ENCODE measurements at regions not wholly inside any gene's neighbourhood (a gene's known extent, or its start where the extent isn't known, plus 50 kb on each side); places are given as distances from the start of the nearest gene placed in this dataset.
"Not testable (repeated sequence)": the region's sequence is repeated elsewhere in the genome, so short reads cannot be mapped to it uniquely, and the experiment has no call there.

DNA sequence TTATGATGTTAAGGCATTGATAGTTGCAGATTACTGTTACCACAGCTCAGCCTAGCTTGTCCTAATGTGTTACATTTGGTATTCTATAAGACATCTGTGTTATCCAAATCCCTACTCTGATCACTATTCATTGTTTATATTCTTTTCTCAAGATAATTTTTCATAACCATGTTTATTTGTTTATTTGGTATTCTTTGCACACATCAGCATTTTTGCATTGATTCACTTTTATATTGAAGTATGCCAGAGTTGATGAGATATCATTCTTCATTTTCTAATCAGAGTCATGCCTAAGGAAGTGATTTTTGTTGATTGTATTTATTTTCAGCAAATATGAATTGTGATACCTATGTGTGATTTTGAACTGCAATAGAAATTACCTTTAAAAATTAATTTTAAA is 61.2 kb upstream of the PDHA2 start:
- Histone ChIP-seq H3K4me2 (ENCODE audit: low read depth, low read length) (no peak overlapping the region), H3K9me1 (ENCODE audit: insufficient read depth, low read length) (no peaks in the 10 kb centered on the region), H4K5ac (ENCODE audit: low read depth, low read length) (no peak overlapping the region), H3K23ac (ENCODE audit: low read depth, low read length) (no peak overlapping the region), H3K4me1 (ENCODE audit: control insufficient read depth, insufficient read depth, low read length) (no peaks in the 10 kb centered on the region), H3K4ac (ENCODE audit: low read depth, low read length) (no peak overlapping the region), H2AK5ac (ENCODE audit: low read depth, low read length) (no peak overlapping the region), H3K18ac (ENCODE audit: low read depth, low read length) (no peak overlapping the region), H3K27ac (ENCODE audit: insufficient read depth, low read length) (no peak overlapping the region), H2BK15ac (ENCODE audit: low read depth, low read length) (no peak overlapping the region), H2AK9ac (replicated peaks; ENCODE audit: low read depth, low read length, poor library complexity) (no peak overlapping the region), H4K8ac (ENCODE audit: low read depth in 2 of 2, low read length in 2 of 2) (no peak overlapping the region), H3K4me3 (ENCODE audit: insufficient read depth, low read depth, low read length) (no peak overlapping the region), H2BK120ac (ENCODE audit: low read depth, low read length) (no peak overlapping the region), H2BK5ac (ENCODE audit: low read depth, low read length, poor library complexity, severe bottlenecking) (no peak overlapping the region), H3K56ac (ENCODE audit: extremely low read depth, insufficient read depth, low read length) (no peak overlapping the region), H3K14ac (replicated peaks; ENCODE audit: low read depth, low read length) (no peak overlapping the region), H3K9ac (ENCODE audit: low read depth, low read length) (no peak overlapping the region), H3K79me1 (ENCODE audit: low read depth in 1 of 2, low read length in 2 of 2) (no peaks in the 10 kb centered on the region), H4K91ac (ENCODE audit: insufficient read depth, low read depth, low read length) (no peak overlapping the region), H2BK20ac (ENCODE audit: low read depth, low read length) (no peak overlapping the region), H3K36me3 (ENCODE audit: control insufficient read depth, insufficient read depth, low read length) (no peaks in the 10 kb centered on the region), H3K9me3 (ENCODE audit: control insufficient read depth, insufficient read depth, low read length) (no peaks in the 10 kb centered on the region), H4K20me1 (ENCODE audit: insufficient read depth, low read length) (no peaks in the 10 kb centered on the region), H3K27me3 (ENCODE audit: control insufficient read depth, insufficient read depth, low read length) (no peaks in the 10 kb centered on the region), H2AFZ (replicated peaks; ENCODE audit: low read length, poor library complexity) (no peak overlapping the region)
- in situ Hi-C loops (cut with MboI; ENCODE audit: low sequenced_read_pairs): no loop called here
- TF ChIP-seq, protein P1, sequence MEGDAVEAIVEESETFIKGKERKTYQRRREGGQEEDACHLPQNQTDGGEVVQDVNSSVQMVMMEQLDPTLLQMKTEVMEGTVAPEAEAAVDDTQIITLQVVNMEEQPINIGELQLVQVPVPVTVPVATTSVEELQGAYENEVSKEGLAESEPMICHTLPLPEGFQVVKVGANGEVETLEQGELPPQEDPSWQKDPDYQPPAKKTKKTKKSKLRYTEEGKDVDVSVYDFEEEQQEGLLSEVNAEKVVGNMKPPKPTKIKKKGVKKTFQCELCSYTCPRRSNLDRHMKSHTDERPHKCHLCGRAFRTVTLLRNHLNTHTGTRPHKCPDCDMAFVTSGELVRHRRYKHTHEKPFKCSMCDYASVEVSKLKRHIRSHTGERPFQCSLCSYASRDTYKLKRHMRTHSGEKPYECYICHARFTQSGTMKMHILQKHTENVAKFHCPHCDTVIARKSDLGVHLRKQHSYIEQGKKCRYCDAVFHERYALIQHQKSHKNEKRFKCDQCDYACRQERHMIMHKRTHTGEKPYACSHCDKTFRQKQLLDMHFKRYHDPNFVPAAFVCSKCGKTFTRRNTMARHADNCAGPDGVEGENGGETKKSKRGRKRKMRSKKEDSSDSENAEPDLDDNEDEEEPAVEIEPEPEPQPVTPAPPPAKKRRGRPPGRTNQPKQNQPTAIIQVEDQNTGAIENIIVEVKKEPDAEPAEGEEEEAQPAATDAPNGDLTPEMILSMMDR (conservative IDR thresholded peaks at IDR 0.05; ENCODE audit: low read depth, low read length): no peak
- peak; percentile 70 for TF ChIP-seq MAFK (IDR thresholded peaks at IDR 0.05; ENCODE audit: low read depth, low read length)
- TF ChIP-seq BHLHE40 (IDR thresholded peaks at IDR 0.05; ENCODE audit: low read depth, low read length): no peak
- no peak for TF ChIP-seq RCOR1 (IDR thresholded peaks at IDR 0.05; ENCODE audit: insufficient replicate concordance, low read length)
- no peak for TF ChIP-seq FOS (IDR thresholded peaks at IDR 0.05; ENCODE audit: low read depth, low read length)
- TF ChIP-seq, protein P2, sequence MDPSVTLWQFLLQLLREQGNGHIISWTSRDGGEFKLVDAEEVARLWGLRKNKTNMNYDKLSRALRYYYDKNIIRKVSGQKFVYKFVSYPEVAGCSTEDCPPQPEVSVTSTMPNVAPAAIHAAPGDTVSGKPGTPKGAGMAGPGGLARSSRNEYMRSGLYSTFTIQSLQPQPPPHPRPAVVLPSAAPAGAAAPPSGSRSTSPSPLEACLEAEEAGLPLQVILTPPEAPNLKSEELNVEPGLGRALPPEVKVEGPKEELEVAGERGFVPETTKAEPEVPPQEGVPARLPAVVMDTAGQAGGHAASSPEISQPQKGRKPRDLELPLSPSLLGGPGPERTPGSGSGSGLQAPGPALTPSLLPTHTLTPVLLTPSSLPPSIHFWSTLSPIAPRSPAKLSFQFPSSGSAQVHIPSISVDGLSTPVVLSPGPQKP (IDR thresholded peaks at IDR 0.05; ENCODE audit: borderline replicate concordance, low read depth, low read length): no peak
- TF ChIP-seq NFE2L2 (IDR thresholded peaks at IDR 0.05; ENCODE audit: low read depth, low read length): no peak
- BruUV-seq (replicated peaks): no TSS peak
- DNase-seq (no peak), ATAC-seq (ENCODE audit: low read depth) (no peak)
- CTCF ChIA-PET: no interaction called here
- dilution Hi-C loops (cut with HindIII; ENCODE audit: low sequenced_read_pairs, unreplicated experiment): no loop called here
- intact Hi-C loops (cut with micrococcal nuclease): no loop called here
- POLR2A ChIA-PET (ENCODE audit: unreplicated experiment): no interaction called here

DNA sequence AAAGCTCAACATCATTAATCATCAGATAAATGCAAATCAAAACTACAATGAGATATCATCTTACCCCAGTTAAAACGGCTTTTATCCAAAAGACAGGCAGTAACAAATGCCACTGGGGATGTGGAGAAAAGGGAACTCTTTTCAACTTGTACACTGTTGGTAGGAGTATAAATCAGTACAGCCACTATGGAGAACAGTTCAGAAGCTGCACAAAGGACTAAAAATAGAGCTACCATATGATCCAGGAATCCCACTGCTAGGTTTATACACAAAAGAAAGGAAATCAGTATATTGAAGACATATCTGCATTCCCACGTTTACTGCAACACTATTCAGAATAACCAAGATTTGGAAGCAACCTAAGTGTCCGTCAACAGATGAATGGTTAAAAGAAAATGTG is 69.3 kb upstream of the PDHA2 start:
- no CpG with 5 or more reads among the region's 3 CpGs for WGBS, 2 experiments (ENCODE audit: extremely low coverage in 2 of 2, insufficient read length in 1 of 2)
- H3K56ac ChIP-seq (ENCODE audit: extremely low read depth, insufficient read depth, low read length); ATAC-seq (ENCODE audit: low read depth); dilution Hi-C loops (cut with HindIII; ENCODE audit: low sequenced_read_pairs, unreplicated experiment); H4K8ac ChIP-seq (ENCODE audit: low read depth in 2 of 2, low read length in 2 of 2); intact Hi-C loops (cut with micrococcal nuclease); H3K23ac ChIP-seq (ENCODE audit: low read depth, low read length); H4K5ac ChIP-seq (ENCODE audit: low read depth, low read length); DNase-seq; H2BK120ac ChIP-seq (ENCODE audit: low read depth, low read length); H4K20me1 ChIP-seq (ENCODE audit: insufficient read depth, low read length); H3K36me3 ChIP-seq (ENCODE audit: control insufficient read depth, insufficient read depth, low read length); H3K4me1 ChIP-seq (ENCODE audit: control insufficient read depth, insufficient read depth, low read length); H2AK5ac ChIP-seq (ENCODE audit: low read depth, low read length); H3K14ac ChIP-seq (replicated peaks; ENCODE audit: low read depth, low read length); H3K9me3 ChIP-seq (ENCODE audit: control insufficient read depth, insufficient read depth, low read length); H3K27me3 ChIP-seq (ENCODE audit: control insufficient read depth, insufficient read depth, low read length); BruUV-seq (replicated peaks); H3K27ac ChIP-seq (ENCODE audit: insufficient read depth, low read length); in situ Hi-C loops (cut with MboI; ENCODE audit: low sequenced_read_pairs); H2AFZ ChIP-seq (replicated peaks; ENCODE audit: low read length, poor library complexity); H2AK9ac ChIP-seq (replicated peaks; ENCODE audit: low read depth, low read length, poor library complexity); H3K4me2 ChIP-seq (ENCODE audit: low read depth, low read length); H2BK15ac ChIP-seq (ENCODE audit: low read depth, low read length); H3K4me3 ChIP-seq (ENCODE audit: insufficient read depth, low read depth, low read length); H2BK5ac ChIP-seq (ENCODE audit: low read depth, low read length, poor library complexity, severe bottlenecking); H2BK20ac ChIP-seq (ENCODE audit: low read depth, low read length); H3K79me1 ChIP-seq (ENCODE audit: low read depth in 1 of 2, low read length in 2 of 2); POLR2A ChIA-PET (ENCODE audit: unreplicated experiment); H3K9me1 ChIP-seq (ENCODE audit: insufficient read depth, low read length); H3K9ac ChIP-seq (ENCODE audit: low read depth, low read length); H3K18ac ChIP-seq (ENCODE audit: low read depth, low read length); CTCF ChIA-PET; H4K91ac ChIP-seq (ENCODE audit: insufficient read depth, low read depth, low read length); H3K4ac ChIP-seq (ENCODE audit: low read depth, low read length): not testable (repeated sequence)
